Vagina (tissue), 2 donors: ENCODE measurements at regions not wholly inside any gene's neighbourhood (a gene's known extent, or its start where the extent isn't known, plus 50 kb on each side); places are given as distances from the start of the nearest gene placed in this dataset.

Experiments used
- DNase-seq, 2 donors: peaks; one replicate each; pipeline ENCODE4 v3.0.0-alpha.2; 2017; ENCODE audit errors: extremely low spot score in 2 of 2
- H3K27ac ChIP-seq: fragments of 200-600 bp; sonication (generic); one replicate; pipeline ENCODE4 v1.5.1; 2019
- H3K27me3 ChIP-seq: fragments of 200-600 bp; sonication (generic); one replicate; pipeline ENCODE4 v1.5.1; 2019
- H3K36me3 ChIP-seq, 2 donors: fragments of 200-600 bp; sonication (generic); one replicate each; pipeline ENCODE4 v1.5.1; 2017 to 2019
- H3K4me1 ChIP-seq: fragments of 200-600 bp; sonication (generic); one replicate; pipeline ENCODE4 v1.5.1; 2019
- H3K4me3 ChIP-seq, 2 donors: fragments of 200-600 bp; sonication (generic); 1 replicate in 1 of 2; 2 replicates in 1 of 2; pipeline ENCODE4 v1.5.1; 2016 to 2019
- H3K9me3 ChIP-seq: fragments of 200-600 bp; sonication (generic); one replicate; pipeline ENCODE4 v1.5.1; 2019
- POLR2A ChIP-seq, 2 donors: fragments of 450-650 bp; IDR thresholded peaks; one replicate each; pipeline ENCODE4 v1.6.1; 2017; ENCODE audit warnings: antibody characterized with exemption in 2 of 2, mild to moderate bottlenecking in 2 of 2, moderate library complexity in 2 of 2
- POLR2AphosphoS5 ChIP-seq, 2 donors: sonication (generic); formaldehyde crosslinking; IDR thresholded peaks; one replicate each; pipeline ENCODE4 v1.9.0; 2017; ENCODE audit warnings: antibody characterized with exemption in 2 of 2, mild to moderate bottlenecking in 2 of 2, low read depth in 1 of 2; ENCODE audit not compliant: insufficient read depth in 1 of 2
- intact Hi-C: fragments of 100-400 bp; cut with DNase I; formaldehyde crosslinking; loops from one replicate; pipeline ENCODE4 v1.15.1; 2023
- TF ChIP-seq, protein P1 (sequence below), 3 experiments: fragments of 450-650 bp in 2 of 3; fragments of 200-600 bp in 1 of 3; sonication (generic) in 1 of 3; IDR thresholded peaks; one replicate each; pipeline ENCODE4 v1.5.1; 2017 to 2019; ENCODE audit warnings: antibody characterized with exemption in 3 of 3, mild to moderate bottlenecking in 2 of 3, moderate library complexity in 2 of 3

DNA sequence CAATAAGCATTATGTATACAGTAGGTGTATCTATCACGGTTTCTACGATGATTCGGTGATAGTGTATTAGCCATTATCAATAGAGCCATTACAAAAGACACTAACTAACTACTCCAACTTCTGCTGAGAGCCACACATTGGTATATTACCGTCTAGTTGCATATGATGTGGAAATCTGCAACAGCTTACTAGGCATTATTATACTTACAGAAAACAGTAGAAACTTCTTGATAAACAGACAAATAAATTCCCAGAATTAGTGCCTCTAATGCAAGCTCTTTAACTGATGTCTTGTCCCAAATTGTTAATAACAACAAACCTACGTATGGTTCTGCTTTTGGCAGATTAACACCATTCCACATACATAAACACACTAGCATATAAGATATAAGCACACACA, 1923.0 kb upstream of the PIK3C3 start:
- DNase-seq = no peak

DNA sequence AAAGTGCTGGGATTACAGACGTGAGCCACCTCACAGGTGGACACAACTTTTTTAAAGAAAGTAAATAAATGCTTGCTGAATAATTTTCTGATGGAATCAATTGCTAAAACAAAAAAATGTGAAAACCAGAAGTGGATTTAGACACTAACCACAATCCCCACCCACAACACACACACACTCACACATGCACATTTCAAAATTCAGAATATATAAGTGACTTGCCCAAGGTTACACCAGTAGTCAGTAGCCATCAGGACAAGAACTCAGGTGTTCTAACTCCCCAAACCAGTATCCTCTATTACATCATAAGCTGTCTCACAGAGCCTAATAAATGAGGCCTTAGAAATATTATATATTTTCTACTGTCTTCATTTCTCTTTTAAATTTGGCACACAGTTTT, 1923.6 kb upstream of the PIK3C3 start:
- Histone ChIP-seq H3K27me3 (no peaks in the 10 kb centered on the region), H3K36me3 (no peaks in the 10 kb centered on the region), H3K27ac (no peak overlapping the region), H3K4me1 (no peaks in the 10 kb centered on the region), H3K9me3 (no peaks in the 10 kb centered on the region), H3K4me3 (no peak overlapping the region)
- DNase-seq = no peak
- TF ChIP-seq POLR2AphosphoS5 (IDR thresholded peaks at IDR 0.05; ENCODE audit: insufficient read depth in 1 of 2, low read depth in 1 of 2) = no peak
- intact Hi-C loops = no loop called here

More for the DNA sequence above, 1923.0 kb upstream of the PIK3C3 start:
- Histone ChIP-seq H3K9me3 (no peaks in the 10 kb centered on the region), H3K4me1 (no peaks in the 10 kb centered on the region), H3K36me3 (no peaks in the 10 kb centered on the region), H3K27ac (no peak overlapping the region), H3K27me3 (no peaks in the 10 kb centered on the region), H3K4me3 (no peak overlapping the region)
- intact Hi-C loops = no loop called here
- TF ChIP-seq, protein P1, sequence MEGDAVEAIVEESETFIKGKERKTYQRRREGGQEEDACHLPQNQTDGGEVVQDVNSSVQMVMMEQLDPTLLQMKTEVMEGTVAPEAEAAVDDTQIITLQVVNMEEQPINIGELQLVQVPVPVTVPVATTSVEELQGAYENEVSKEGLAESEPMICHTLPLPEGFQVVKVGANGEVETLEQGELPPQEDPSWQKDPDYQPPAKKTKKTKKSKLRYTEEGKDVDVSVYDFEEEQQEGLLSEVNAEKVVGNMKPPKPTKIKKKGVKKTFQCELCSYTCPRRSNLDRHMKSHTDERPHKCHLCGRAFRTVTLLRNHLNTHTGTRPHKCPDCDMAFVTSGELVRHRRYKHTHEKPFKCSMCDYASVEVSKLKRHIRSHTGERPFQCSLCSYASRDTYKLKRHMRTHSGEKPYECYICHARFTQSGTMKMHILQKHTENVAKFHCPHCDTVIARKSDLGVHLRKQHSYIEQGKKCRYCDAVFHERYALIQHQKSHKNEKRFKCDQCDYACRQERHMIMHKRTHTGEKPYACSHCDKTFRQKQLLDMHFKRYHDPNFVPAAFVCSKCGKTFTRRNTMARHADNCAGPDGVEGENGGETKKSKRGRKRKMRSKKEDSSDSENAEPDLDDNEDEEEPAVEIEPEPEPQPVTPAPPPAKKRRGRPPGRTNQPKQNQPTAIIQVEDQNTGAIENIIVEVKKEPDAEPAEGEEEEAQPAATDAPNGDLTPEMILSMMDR (IDR thresholded peaks at IDR 0.05) = no peak
- TF ChIP-seq POLR2AphosphoS5 (IDR thresholded peaks at IDR 0.05; ENCODE audit: insufficient read depth in 1 of 2, low read depth in 1 of 2) (no peak), POLR2A (IDR thresholded peaks at IDR 0.05) (no peak)

DNA sequence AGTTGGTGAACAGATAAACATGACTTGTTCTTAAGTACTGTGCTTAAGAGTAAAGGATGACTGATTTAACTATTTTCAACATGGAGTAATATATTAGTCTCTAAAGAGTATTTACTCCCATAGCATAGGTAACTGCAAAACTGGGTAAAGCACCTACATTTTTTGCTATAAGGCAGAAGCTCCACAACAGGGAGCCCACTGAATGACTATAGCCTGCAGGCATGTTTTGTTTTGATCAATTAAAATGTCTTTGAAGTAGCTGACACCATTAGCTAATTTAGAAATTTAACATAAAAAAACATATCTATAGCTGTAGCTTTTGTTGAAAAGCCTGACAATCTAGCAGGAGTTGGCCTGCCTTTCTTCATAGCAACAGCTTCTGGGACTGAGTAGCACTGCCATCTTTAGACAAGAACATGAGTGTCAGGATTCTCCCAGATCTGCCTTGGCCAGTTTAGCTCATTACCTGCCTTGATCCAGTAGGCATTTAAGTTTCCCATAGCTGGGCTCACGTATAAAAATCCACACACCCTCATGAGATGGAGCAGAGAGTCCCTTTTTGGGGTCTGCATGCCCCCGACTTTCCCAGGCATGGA, 1935.1 kb upstream of the PIK3C3 start:
- TF ChIP-seq POLR2AphosphoS5 (IDR thresholded peaks at IDR 0.05; ENCODE audit: insufficient read depth in 1 of 2, low read depth in 1 of 2) (no peak), POLR2A (IDR thresholded peaks at IDR 0.05) (no peak)
- TF ChIP-seq, protein P1 (IDR thresholded peaks at IDR 0.05) = no peak
- no peak for DNase-seq
- no peak overlapping the region for H3K4me3 ChIP-seq
- no peaks in the 10 kb centered on the region for H3K27me3 ChIP-seq
- intact Hi-C loops = no loop called here
- H3K4me1 ChIP-seq = no peaks in the 10 kb centered on the region
- H3K36me3 ChIP-seq = no peaks in the 10 kb centered on the region
- no peak overlapping the region for H3K27ac ChIP-seq
- no peaks in the 10 kb centered on the region for H3K9me3 ChIP-seq

DNA sequence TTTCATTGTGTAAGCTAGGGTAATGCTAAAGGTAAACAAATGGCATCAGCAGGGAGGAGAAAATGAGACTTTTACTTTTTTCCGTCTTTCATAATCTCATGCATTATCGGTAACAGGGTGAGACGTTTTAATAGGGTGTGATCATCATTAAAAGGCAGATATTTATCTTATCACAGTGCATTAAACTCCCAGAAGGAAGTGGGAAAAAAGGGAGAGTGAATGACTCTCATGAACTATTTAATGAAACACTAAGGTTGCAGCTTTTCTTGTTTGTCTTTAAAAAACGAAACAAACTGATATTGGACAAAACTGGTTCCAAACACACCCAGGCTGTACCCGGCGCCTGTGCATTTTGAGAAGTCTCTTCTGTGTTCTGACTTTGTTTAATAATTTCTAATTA, 1936.8 kb upstream of the PIK3C3 start:
- intact Hi-C loops = no loop called here
- Histone ChIP-seq H3K27ac (no peak overlapping the region), H3K4me3 (no peak overlapping the region), H3K36me3 (no peaks in the 10 kb centered on the region), H3K9me3 (no peaks in the 10 kb centered on the region), H3K27me3 (no peaks in the 10 kb centered on the region), H3K4me1 (no peaks in the 10 kb centered on the region)
- TF ChIP-seq, protein P1 (IDR thresholded peaks at IDR 0.05) = no peak
- TF ChIP-seq POLR2A (IDR thresholded peaks at IDR 0.05) = no peak
- no peak for TF ChIP-seq POLR2AphosphoS5 (IDR thresholded peaks at IDR 0.05; ENCODE audit: insufficient read depth in 1 of 2, low read depth in 1 of 2)
- DNase-seq = no peak

DNA sequence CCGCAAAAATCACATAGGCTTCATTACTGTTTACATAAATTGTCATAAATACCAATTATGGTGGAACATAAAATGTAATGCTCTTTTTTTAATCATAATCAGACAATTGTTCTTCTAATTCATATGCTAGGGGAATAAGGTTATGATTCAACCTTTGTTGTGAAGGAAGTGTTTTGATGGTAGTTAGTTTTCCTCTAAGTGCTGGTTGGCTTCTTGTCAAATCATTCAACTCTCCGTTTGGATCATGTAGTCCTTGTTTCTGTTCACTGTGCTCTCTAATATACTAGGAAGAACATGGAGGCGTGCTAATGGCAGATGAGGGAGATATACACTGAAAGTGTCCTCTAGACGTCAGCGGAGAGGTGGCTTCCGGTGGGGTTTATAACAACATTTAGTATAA, 1938.0 kb upstream of the PIK3C3 start:
- no peak for DNase-seq
- Histone ChIP-seq H3K36me3 (no peaks in the 10 kb centered on the region), H3K9me3 (no peaks in the 10 kb centered on the region), H3K27me3 (no peaks in the 10 kb centered on the region), H3K27ac (no peak overlapping the region), H3K4me1 (no peaks in the 10 kb centered on the region), H3K4me3 (no peak overlapping the region)
- intact Hi-C loops = no loop called here
- TF ChIP-seq POLR2AphosphoS5 (IDR thresholded peaks at IDR 0.05; ENCODE audit: insufficient read depth in 1 of 2, low read depth in 1 of 2) = no peak
- TF ChIP-seq, protein P1 (IDR thresholded peaks at IDR 0.05) = no peak
- TF ChIP-seq POLR2A (IDR thresholded peaks at IDR 0.05) = no peak
